Aorta (tissue), 5 donors: ENCODE measurements at regions not wholly inside any gene's neighbourhood (a gene's known extent, or its start where the extent isn't known, plus 50 kb on each side); places are given as distances from the start of the nearest gene placed in this dataset.

Experiments used
- ATAC-seq: fragments of 200-7000 bp; cut with Tn5 transposase; one replicate; pipeline ENCODE4 v1.9.1; 2022; ENCODE audit warnings: moderate library complexity; ENCODE audit not compliant: low FRiP score
- DNase-seq, 2 donors: peaks; one replicate each; pipeline ENCODE4 v3.0.0-alpha.2; 2020
- H3K27ac ChIP-seq, 2 donors: one replicate each; pipeline ENCODE4 v1.5.1; 2013; ENCODE audit warnings: low read length in 2 of 2, mild to moderate bottlenecking in 2 of 2, moderate library complexity in 2 of 2, control low read depth in 1 of 2, inconsistent platforms in 1 of 2, low read depth in 1 of 2
- H3K27me3 ChIP-seq, 2 donors: one replicate each; pipeline ENCODE4 v1.6.1; 2013; ENCODE audit warnings: control low read depth in 1 of 2, low read length in 1 of 2, mild to moderate bottlenecking in 1 of 2, moderate library complexity in 1 of 2; ENCODE audit not compliant: insufficient read depth in 2 of 2, control insufficient read depth in 1 of 2
- H3K36me3 ChIP-seq, 2 donors: one replicate each; pipeline ENCODE4 v1.6.1; 2013; ENCODE audit warnings: control low read depth in 1 of 2, low read length in 1 of 2, mild to moderate bottlenecking in 1 of 2; ENCODE audit not compliant: insufficient read depth in 2 of 2, control insufficient read depth in 1 of 2
- H3K4me1 ChIP-seq, 2 donors: one replicate each; pipeline ENCODE4 v1.6.1; 2013; ENCODE audit warnings: low read length in 2 of 2, control low read depth in 1 of 2, mild to moderate bottlenecking in 1 of 2, moderate library complexity in 1 of 2; ENCODE audit not compliant: insufficient read depth in 2 of 2, control insufficient read depth in 1 of 2
- H3K4me3 ChIP-seq, 2 donors: one replicate each; pipeline ENCODE4 v1.5.1; 2013; ENCODE audit warnings: low read length in 2 of 2, control low read depth in 1 of 2, mild to moderate bottlenecking in 1 of 2
- H3K9me3 ChIP-seq: one replicate; pipeline ENCODE4 v1.6.1; 2013; ENCODE audit warnings: mild to moderate bottlenecking, low read length; ENCODE audit not compliant: control insufficient read depth
- WGBS, 2 donors: extraction: QIAGEN DNeasy Blood & Tissue Kit; methylation state at CpG; one replicate each; pipeline ENCODE4 v1.1.7; 2013; 5-methylcytosine and 5-hydroxymethylcytosine counted together
- intact Hi-C, 2 donors: fragments of 100-400 bp; cut with DNase I; formaldehyde crosslinking; loops; one replicate each; pipeline versions ENCODE4 v1.14.2 to v1.15.0; 2022
- donor health status: healthy with polysubstance abuse.
- donor health status: Bipolar disorder and iron deficiency.
- donor health status: DM: no; HTN: no; CAD: no.
- donor health status: DM: no; HTN: no; CAD: no.
- donor health status: DM: yes; HTN: yes; CAD: no.

DNA sequence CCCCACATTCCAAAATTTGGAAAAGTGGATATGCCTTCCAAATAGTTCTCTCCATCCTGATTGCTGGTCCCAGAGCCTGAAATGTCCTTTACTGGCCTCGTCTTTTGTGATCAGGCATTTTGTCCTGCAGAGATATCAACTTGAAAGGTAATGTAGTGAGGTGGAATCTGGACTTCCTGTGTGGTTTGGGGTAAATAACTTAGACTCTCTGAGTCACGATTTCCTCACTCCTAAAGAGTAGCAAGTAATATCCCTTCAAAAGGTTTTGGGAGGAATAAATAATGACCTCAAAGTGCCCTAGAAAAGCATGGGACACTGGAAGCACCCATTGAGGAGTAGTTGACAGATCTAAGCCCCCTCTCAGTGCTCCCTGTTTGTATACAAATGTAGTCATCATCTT lies 426.6 kb downstream of the OMA1 start:
- DNase-seq, result no peak
- ATAC-seq, result no peak
- H3K9me3 ChIP-seq, result no peaks in the 10 kb centered on the region
- intact Hi-C loops, result no loop called here
- H3K27me3 ChIP-seq, result no peaks in the 10 kb centered on the region
- H3K27ac ChIP-seq, result no peak overlapping the region
- no peak overlapping the region for H3K4me3 ChIP-seq
- 52 to 57% methylated on average over 2 of the region's 2 CpGs for WGBS, 2 donors
- H3K36me3 ChIP-seq, result no peaks in the 10 kb centered on the region
- peaks cover 0 to 1% of the 10 kb centered on the region in 2 donors for H3K4me1 ChIP-seq

DNA sequence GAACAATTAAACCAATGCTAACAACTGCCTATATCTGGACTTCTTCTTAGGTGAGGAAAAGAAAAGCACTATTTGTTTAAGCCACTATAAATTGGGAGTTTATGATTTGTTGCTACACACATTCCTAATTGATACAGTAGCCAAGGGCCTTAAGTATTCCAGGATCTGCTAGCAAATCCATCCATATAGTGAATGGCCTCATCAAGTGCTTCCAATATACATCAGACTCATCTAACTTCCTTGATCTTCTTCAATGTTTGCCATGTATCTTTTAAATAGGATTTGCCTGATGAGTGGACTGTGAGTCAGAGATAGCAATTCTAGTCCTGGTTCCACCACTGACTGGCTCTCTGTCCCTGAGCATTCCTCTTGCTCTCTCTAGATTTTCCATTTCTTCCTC lies 430.2 kb downstream of the OMA1 start:
- Histone ChIP-seq H3K27me3 (no peaks in the 10 kb centered on the region), H3K27ac (no peak overlapping the region), H3K9me3 (peaks cover 1% of the 10 kb centered on the region), H3K4me3 (no peak overlapping the region), H3K4me1 (peaks cover 0 to 1% of the 10 kb centered on the region in 2 donors), H3K36me3 (no peaks in the 10 kb centered on the region)
- no peak for DNase-seq
- intact Hi-C loops, result no loop called here
- no peak for ATAC-seq

- Histone ChIP-seq H3K4me1 (no peaks in the 10 kb centered on the region), H3K27me3 (no peaks in the 10 kb centered on the region), H3K9me3 (peaks cover 3% of the 10 kb centered on the region), H3K36me3 (no peaks in the 10 kb centered on the region), H3K27ac (no peak overlapping the region), H3K4me3 (no peak overlapping the region)
- intact Hi-C loops, result no loop called here
- whole genome bisulfite sequencing, 2 donors, result 63 to 68% methylated on average over 2 of the region's 2 CpGs
- ATAC-seq (no peak), DNase-seq (no peak)
Observed at GRCh38 chr1:58109646-58110200, 436.8 kb downstream of the OMA1 start.

DNA sequence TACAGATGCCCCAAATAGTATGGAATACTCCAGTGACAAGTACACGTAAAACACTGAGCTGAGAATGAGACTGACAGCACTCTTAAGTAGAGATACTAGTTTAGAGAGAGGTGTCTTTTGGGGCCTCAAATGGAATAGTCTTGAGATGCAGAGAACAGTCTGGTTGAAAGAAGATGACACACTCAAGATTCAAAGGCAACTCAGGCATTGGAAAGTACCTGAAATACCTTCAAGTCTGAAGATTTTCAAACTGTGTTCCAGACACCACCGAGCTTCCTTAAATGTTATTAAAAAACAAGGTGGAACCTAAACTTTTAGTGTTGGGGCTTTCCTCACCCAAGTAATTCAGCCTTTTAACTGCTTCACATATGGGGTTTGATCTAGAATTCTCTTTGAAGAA lies 437.7 kb downstream of the OMA1 start:
- 71 to 78% methylated on average over 2 of the region's 2 CpGs for WGBS, 2 donors
- DNase-seq, result no peak
- ATAC-seq, result no peak
- Histone ChIP-seq H3K27ac (no peak overlapping the region), H3K27me3 (no peaks in the 10 kb centered on the region), H3K4me1 (no peaks in the 10 kb centered on the region), H3K4me3 (no peak overlapping the region), H3K36me3 (no peaks in the 10 kb centered on the region), H3K9me3 (peaks cover 1% of the 10 kb centered on the region)
- intact Hi-C loops, result no loop called here

DNA sequence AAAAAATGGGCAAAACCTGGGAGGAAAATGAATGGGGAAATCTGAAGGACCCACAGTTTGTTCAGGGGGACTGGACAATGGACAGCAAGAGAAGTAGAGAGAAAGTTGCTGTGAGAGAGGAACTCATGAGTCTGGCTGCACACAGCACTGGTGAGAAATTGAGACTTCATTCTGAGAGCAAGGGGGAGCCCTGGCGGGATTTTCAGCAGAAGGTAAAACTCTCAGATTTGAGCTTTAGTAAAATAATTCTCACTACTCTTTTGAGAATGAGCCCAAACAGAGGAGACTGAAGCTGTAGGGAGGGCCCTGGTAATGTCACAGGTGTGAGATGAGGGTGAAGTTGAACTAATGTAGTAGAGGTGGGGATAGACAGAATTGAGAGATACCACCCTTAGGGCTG lies 438.6 kb downstream of the OMA1 start:
- intact Hi-C loops, result no loop called here
- no peak overlapping the region for H3K4me3 ChIP-seq
- ATAC-seq (no peak), DNase-seq (no peak)
- no peaks in the 10 kb centered on the region for H3K27me3 ChIP-seq
- H3K9me3 ChIP-seq, result peaks cover 1% of the 10 kb centered on the region
- H3K36me3 ChIP-seq, result no peaks in the 10 kb centered on the region
- no peak overlapping the region for H3K27ac ChIP-seq
- no peaks in the 10 kb centered on the region for H3K4me1 ChIP-seq
- 90 to 96% methylated on average over 1 of the region's 1 CpG for WGBS, 2 donors

DNA sequence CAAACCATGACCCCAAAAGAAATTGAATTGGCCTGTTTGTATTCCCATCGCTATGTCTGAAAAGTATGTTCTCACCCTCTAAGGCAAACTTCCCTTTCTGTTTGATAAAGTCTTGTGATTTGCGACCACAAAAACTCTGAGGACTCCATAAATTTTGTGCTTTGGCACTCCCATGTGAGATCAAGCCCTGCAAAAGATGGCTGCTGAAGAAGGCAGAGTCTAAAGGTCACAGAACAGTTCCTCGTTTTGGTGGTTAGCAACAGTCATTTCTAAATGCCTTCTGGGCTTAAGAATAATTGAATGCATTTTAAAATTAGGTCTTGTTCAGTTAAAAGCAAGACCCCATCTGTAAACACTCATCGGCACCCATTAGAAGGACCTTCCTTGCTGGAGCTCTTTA lies 441.6 kb downstream of the OMA1 start:
- intact Hi-C loops, result no loop called here
- H3K9me3 ChIP-seq, result peaks cover 1% of the 10 kb centered on the region
- H3K27me3 ChIP-seq, result no peaks in the 10 kb centered on the region

GRCh38 chr1:58096714-58097113 lies 449.8 kb downstream of the OMA1 start:
- no peak for DNase-seq
- intact Hi-C loops, result no loop called here
- WGBS, 2 donors, result 57 to 76% methylated on average over 2 of the region's 2 CpGs
- Histone ChIP-seq H3K27ac (no peak overlapping the region), H3K9me3 (no peaks in the 10 kb centered on the region), H3K4me1 (no peaks in the 10 kb centered on the region), H3K36me3 (no peaks in the 10 kb centered on the region), H3K27me3 (no peaks in the 10 kb centered on the region), H3K4me3 (no peak overlapping the region)
- no peak for ATAC-seq

More for the DNA sequence above, 441.6 kb downstream of the OMA1 start:
- DNase-seq, result no peak
- Histone ChIP-seq H3K36me3 (no peaks in the 10 kb centered on the region), H3K4me3 (no peak overlapping the region), H3K4me1 (no peaks in the 10 kb centered on the region), H3K27ac (no peak overlapping the region)
- ATAC-seq, result no peak
- WGBS, 2 donors, result 10 to 22% methylated on average over 4 of the region's 4 CpGs

DNA sequence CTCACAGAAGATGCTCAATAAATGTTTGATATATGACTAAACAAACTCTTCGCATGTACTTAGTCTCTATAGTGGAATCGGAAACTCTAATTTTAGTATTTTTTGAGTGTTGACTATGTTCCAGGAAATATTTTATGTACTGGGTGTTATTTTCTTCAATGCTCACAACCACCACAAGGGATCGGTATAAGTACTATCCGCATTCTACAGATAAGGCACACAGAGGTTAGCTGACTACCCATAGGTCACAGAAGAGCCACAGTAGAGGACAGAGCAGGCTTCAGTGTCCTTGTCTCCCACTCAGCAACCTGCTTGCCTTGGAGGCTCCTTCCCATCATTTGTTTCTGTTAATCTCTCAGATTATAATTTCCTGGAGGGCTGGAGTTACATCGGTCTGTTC lies 451.3 kb downstream of the OMA1 start:
- H3K27me3 ChIP-seq, result no peaks in the 10 kb centered on the region
- WGBS, 2 donors, result 81 to 87% methylated on average over 5 of the region's 5 CpGs
- intact Hi-C loops, result no loop called here
- H3K36me3 ChIP-seq, result no peaks in the 10 kb centered on the region
- no peaks in the 10 kb centered on the region for H3K4me1 ChIP-seq
- no peak overlapping the region for H3K4me3 ChIP-seq
- ATAC-seq (no peak), DNase-seq (no peak)
- H3K27ac ChIP-seq, result no peak overlapping the region
- no peaks in the 10 kb centered on the region for H3K9me3 ChIP-seq

GRCh38 chr1:58094221-58094620 lies 452.3 kb downstream of the OMA1 start:
- no peak for DNase-seq
- H3K4me1 ChIP-seq, result no peaks in the 10 kb centered on the region
- no peak overlapping the region for H3K27ac ChIP-seq
- intact Hi-C loops, result no loop called here
- no peaks in the 10 kb centered on the region for H3K36me3 ChIP-seq
- H3K4me3 ChIP-seq, result no peak overlapping the region
- no peak for ATAC-seq
- WGBS, 2 donors, result 47 to 61% methylated on average over 2 of the region's 2 CpGs
- no peaks in the 10 kb centered on the region for H3K9me3 ChIP-seq
- H3K27me3 ChIP-seq, result no peaks in the 10 kb centered on the region
